HG03571 (cell line): ENCODE measurements at regions not wholly inside any gene's neighbourhood (a gene's known extent, or its start where the extent isn't known, plus 50 kb on each side); places are given as distances from the start of the nearest gene placed in this dataset.

Experiments
- ATAC-seq: cut with Tn5 transposase; IDR thresholded peaks from one replicate; pipeline ENCODE4 v1.9.1; 2021; ENCODE audit not compliant: unreplicated experiment

DNA sequence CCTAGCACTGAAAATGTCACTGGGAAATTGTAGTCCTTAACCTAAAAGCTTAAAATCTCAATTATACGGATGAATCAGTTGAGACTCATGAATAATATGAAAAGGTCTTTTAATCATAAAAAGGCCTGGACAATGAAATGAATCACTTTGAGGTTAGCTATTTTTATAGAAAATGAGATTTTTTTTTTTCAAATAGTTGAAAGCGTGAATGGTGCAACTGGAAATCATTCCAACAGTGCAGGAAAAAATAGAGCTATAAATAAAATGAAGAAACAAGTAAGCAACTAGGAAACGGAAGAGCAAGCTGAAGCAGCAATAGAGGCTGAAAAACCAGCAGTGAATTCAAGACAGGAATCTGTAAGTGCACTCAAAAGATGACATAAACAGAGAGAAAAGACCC lies 142.9 kb downstream of the BACH1 start:
- no peak for ATAC-seq

DNA sequence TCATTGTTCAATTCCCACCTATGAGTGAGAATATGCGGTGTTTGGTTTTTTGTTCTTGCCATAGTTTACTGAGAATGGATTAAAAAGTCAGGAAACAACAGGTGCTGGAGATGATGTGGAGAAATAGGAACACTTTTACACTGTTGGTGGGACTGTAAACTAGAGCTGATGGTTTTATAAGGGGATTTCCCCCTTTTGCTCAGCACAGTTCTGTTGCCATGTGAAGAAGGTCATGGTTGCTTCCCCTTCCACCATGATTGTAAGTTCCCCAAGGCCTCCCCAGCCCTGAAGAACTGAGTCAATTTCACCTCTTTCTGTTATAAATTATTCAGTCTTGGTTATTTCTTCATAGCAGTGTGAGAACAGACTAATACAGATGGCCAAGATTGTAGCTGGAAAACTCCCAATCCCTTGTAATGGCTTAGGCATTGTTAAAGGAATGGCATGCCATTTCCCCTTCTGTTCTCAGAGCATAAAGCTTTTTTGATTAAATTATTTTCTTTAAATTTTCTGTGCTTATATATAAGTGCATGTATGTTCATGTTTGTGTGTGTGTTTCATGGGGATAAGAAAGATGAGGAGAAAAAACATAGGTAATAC lies 144.8 kb downstream of the BACH1 start:
- no peak for ATAC-seq

- ATAC-seq, result no peak
Measured at GRCh38 chr21:29448766-29449165, 150.0 kb downstream of the BACH1 start.

DNA sequence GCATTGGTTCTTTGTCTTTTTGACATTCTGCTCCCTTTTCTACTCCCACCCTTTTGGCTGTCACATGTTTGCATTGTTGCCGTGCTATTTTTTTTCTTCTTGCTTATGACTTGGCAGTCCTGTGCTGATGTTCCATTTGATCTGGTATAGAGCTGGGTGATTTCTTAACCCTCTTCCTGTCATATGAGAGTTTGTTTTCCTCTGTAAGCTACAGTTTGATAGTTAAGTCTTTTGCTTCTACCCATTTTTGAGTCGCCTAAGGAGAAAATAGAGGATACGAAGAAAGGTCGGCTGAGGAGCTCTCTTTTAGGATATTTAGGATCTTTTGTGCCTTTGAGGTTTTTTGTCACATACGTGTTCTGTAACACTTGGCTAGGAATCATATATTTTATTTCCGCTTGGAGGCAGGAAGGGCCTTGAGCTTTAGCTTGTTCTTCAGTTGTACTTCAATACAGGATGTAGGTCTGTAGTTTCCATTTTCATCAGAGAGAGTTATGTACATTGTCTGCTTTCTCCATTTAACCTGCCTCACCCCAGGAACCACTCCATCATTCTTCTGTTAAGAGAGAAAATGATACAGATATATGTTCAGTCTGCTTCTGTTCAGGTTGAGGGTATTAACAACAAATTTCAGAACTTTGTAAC lies 150.7 kb downstream of the BACH1 start:
- ATAC-seq, result no peak

DNA sequence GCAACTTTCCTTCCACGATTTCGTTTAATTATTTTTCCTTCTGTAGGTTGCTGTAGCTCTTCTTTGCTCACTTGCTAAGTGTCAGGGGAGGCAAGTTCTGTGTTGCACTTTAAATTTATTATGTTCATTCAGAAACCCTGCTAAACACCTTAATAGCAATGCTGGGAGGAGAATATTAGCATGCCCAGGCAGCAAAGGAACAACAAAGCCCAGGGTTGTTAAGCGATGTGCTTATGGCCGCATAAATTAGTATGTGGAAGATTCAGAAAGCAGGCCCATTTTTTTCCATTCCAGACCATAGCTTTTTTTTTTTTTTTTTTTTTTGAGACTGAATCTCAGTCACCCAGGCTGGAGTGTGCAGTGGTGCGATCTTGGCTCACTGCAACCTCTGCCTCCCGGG lies 151.3 kb downstream of the BACH1 start:
- ATAC-seq, result no peak

DNA sequence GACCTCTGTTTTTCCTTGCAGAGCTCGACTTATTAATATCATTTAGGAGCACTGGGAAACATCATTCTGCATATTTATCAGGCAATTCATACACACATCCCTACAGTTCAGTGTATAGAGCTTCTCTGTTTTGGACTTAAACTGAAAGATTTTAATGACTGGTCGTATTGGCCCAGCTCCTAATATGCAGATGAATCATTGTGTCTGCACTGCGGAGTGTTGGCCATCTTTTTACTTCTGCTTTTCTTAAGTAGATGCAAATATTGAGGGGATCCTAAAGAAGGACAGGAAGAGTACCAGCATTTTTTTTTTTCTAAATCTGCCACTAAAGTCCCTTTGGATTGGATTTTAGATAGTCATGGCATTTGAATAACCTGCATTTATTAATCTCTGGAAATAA lies 154.8 kb downstream of the BACH1 start:
- ATAC-seq, result no peak

- ATAC-seq, result no peak
Measured at GRCh38 chr21:29454179-29454578, 155.5 kb downstream of the BACH1 start.

DNA sequence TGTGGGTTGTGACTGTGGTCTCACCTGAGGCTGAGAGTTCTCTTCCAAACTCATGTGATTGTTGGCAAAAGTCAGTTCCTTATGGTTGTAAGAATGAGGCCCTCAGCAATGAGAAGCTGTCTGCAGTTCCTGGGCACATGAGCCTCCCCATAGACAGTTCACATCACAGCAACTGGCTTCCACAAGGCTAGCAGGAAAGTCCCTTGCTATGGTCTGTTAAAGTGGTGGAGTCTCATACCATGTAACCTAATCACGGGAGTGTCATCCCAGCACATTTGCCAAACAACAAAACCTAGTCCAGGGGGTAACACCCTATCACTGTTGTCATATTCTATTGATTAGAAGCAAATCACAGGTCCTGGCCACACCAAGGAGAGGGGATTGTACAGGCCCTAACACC lies 163.8 kb downstream of the BACH1 start:
- no peak for ATAC-seq

DNA sequence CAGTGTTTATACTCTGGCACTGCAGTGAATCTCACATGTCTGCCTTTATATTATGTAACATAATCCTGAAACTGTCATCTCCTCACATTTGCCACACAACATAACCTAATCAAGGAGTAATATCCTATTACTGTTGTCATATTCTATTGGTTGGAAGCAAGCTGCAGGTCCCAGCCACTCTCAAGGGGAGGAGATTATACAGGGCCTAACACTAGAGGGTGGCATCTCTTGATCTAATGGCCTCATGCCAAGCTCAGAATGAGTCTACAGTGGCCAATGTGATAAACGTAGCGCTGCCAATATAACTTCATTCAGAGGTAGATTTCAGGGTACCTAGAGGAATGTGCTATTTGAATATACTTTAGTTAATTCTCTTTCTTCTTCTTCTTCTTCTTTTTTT lies 166.8 kb downstream of the BACH1 start:
- no peak for ATAC-seq

- ATAC-seq, result no peak
Measured at GRCh38 chr21:29466532-29466931, 167.8 kb downstream of the BACH1 start.

DNA sequence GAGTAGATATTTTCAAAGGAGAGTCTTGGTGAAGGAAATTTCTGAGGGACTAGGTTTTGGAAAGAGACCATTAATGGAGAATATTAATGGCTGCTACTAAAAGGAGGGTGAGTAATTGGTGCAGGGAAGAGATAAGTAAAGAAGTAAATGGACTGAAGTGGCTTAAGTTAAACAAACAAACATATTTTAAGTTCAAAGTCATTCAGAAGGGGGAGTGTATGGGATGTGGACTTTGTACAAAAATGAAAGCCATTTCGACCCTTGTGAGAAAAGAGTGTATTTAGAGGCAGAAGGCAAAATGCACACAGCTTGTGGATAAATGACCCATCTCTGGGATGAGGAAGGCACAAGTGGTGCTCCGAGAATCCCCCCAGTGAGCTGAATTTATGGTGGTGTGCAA lies 171.7 kb downstream of the BACH1 start:
- no peak for ATAC-seq

- no peak for ATAC-seq
Measured at GRCh38 chr21:29473808-29474207, 175.1 kb downstream of the BACH1 start.

DNA sequence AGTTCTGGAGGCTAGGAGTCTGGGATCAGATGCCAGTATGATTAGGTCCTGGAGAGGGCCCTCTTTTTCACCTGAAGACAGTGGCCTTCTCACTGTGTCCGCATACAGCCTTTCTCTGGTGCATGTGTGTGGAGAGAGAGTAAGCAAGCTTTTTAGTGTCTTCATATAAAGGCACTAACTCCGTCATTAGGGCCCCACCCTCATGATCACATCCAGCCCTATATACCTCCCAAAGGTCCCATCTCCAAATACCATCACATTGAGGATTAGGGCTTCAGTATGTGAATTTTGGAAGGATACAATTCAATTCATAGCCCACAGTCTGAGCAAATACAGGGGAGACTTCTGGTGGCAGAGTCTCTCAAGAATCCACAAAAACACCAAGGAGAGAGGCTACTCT lies 176.6 kb downstream of the BACH1 start:
- ATAC-seq, result no peak

DNA sequence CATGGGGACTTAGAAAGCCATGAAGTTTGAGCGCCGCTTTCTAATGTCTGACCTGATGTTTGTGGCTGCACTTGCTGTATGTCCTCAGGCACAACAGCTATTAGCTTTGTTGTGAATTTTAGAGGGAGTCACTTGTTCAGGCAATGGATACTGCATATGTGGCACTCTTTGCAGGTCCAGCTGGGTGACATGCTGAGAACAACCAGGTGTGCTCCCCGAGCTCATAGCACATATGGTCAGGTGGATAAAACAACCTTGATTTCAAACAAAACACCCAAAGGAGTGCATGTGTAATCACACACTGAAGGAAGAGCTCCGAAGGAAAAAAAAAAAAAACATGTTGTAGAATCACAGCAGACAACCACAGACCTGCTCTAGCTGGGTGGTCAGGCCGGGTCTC lies 178.6 kb downstream of the BACH1 start:
- ATAC-seq, result no peak

DNA sequence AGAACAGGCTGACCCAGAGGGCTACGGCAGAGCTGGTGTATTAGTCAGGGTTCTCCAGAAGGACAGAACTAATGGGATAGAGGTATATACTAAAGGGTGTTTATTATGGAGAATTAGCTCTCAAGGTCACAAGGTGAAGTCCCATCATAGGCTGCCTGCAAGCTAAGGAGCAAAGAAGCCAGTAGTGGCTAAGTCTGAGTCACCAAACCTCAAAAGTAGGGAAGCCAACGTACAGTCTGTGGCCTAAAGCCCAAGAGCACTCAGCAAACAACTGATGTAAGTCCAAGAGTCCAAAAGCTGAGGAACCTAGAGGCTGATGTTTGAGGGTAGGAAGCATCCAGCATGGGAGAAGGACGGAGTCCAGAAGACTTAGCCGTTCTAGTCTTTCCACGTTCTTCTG lies 179.2 kb downstream of the BACH1 start:
- no peak for ATAC-seq

DNA sequence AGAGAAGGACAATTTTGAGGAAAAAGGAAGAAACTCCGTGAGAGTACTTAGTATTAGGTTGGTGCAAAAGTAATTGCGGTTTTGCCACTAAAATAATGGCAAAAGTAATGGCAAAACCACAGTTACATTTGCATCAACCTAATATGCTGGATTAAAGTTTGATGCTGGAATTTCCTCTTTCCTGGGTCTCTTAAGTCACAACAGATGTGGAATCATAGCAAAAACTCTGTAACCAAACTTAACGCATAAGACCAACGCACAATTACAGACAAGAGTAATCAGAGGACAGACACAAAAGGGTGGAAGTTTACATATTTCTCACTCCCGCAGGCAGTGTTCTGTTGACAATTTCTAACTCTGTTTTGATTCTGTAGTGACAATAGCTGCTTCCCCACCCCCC lies 182.4 kb downstream of the BACH1 start:
- ATAC-seq, result no peak

GRCh38 chr21:29481641-29482040 lies 182.9 kb downstream of the BACH1 start:
- no peak for ATAC-seq

- no peak for ATAC-seq
Measured at GRCh38 chr21:29486306-29486807, 187.6 kb downstream of the BACH1 start.
